K562 (cell line): ENCODE measurements at regions not wholly inside any gene's neighbourhood (a gene's known extent, or its start where the extent isn't known, plus 50 kb on each side); places are given as distances from the start of the nearest gene placed in this dataset.

Experiments
- AFF1 ChIP-seq, 2 experiments: fragments of 450-650 bp; IDR thresholded peaks; 2 replicates each; pipeline ENCODE4 v1.6.1; 2018; ENCODE audit warnings: mild to moderate bottlenecking in 2 of 2, low read depth in 1 of 2; ENCODE audit not compliant: partially characterized antibody in 2 of 2
- AFF4 ChIP-seq: sonication (generic); formaldehyde crosslinking; IDR thresholded peaks from 2 replicates; pipeline ENCODE4 v1.8.0; 2023; ENCODE audit warnings: mild to moderate bottlenecking, missing genetic modification reagents
- ARID1B ChIP-seq: fragments of 450-650 bp; IDR thresholded peaks from 2 replicates; pipeline ENCODE4 v1.6.1; 2016; ENCODE audit warnings: antibody characterized with exemption, mild to moderate bottlenecking, inconsistent platforms
- ATF7 ChIP-seq: fragments of 450-650 bp; IDR thresholded peaks from 2 replicates; pipeline ENCODE4 v1.7.1; 2014; ENCODE audit warnings: mild to moderate bottlenecking, moderate library complexity
- CREM ChIP-seq: IDR thresholded peaks from 2 replicates; pipeline ENCODE4 v1.6.1; 2014; ENCODE audit warnings: antibody characterized with exemption, low read depth
- GTF2F1 ChIP-seq: IDR thresholded peaks from 2 replicates; pipeline ENCODE4 v1.6.1; 2011; ENCODE audit warnings: low read depth, low read length, improper control_type of control experiment
- NFE2L1 ChIP-seq: fragments of 450-650 bp; IDR thresholded peaks from 2 replicates; pipeline ENCODE4 v1.6.1; 2016; ENCODE audit warnings: missing genetic modification characterization, low read depth, mild to moderate bottlenecking, missing compliant biosample characterization, moderate library complexity, borderline replicate concordance
- POLR3G ChIP-seq: IDR thresholded peaks from 2 replicates; pipeline ENCODE4 v1.6.1; 2011; ENCODE audit not compliant: insufficient read length, insufficient replicate concordance; ENCODE audit errors: extremely low read depth
- PTBP1 ChIP-seq: fragments of 200-400 bp; formaldehyde crosslinking; IDR thresholded peaks from 2 replicates; pipeline ENCODE4 v1.6.1; 2017; ENCODE audit warnings: low read depth, low read length
- TCF15 ChIP-seq: fragments of 250-450 bp; sonication (Bioruptor Pico); IDR thresholded peaks from 2 replicates; pipeline ENCODE4 v1.8.0; 2022; ENCODE audit warnings: moderate library complexity, mild to moderate bottlenecking, inconsistent platforms
- TEAD4 ChIP-seq, 2 experiments: sonication (generic) in 1 of 2; formaldehyde crosslinking in 1 of 2; IDR thresholded peaks; 2 replicates each; pipeline versions ENCODE4 v1.6.1 to v1.8.0; 2012 to 2022; ENCODE audit warnings: borderline replicate concordance in 1 of 2, inconsistent platforms in 1 of 2, low read length in 1 of 2, mild to moderate bottlenecking in 1 of 2, missing genetic modification reagents in 1 of 2
- ZBTB12 ChIP-seq: fragments of 250-450 bp; sonication (Bioruptor Pico); IDR thresholded peaks from 2 replicates; pipeline ENCODE4 v1.4.0; 2020
- ZNF146 ChIP-seq: IDR thresholded peaks from one replicate; pipeline ENCODE4 v1.6.1; 2018; ENCODE audit warnings: missing compliant biosample characterization; ENCODE audit not compliant: unreplicated experiment
- ZNF668 ChIP-seq: fragments of 250-450 bp; sonication (Bioruptor Pico); IDR thresholded peaks from 2 replicates; pipeline ENCODE4 v1.8.0; 2022; ENCODE audit warnings: mild to moderate bottlenecking, inconsistent platforms
- ZNF699 ChIP-seq: fragments of 250-450 bp; sonication (Bioruptor Pico); IDR thresholded peaks from 2 replicates; pipeline ENCODE4 v1.8.0; 2021; ENCODE audit warnings: mild to moderate bottlenecking, moderate library complexity; ENCODE audit not compliant: insufficient replicate concordance
- ZNF766 ChIP-seq: fragments of 200-800 bp; sonication (Bioruptor generic); conservative IDR thresholded peaks from 2 replicates; pipeline ENCODE4 v1.6.1; 2016; ENCODE audit warnings: missing genetic modification characterization, missing compliant biosample characterization
- ZSCAN32 ChIP-seq: fragments of 450-650 bp; formaldehyde crosslinking; IDR thresholded peaks from 2 replicates; pipeline ENCODE4 v1.4.0; 2020; ENCODE audit warnings: mild to moderate bottlenecking, moderate library complexity

- TF ChIP-seq AFF4 (CRISPR knock-in tag) (no peak), GTF2F1 (no peak), POLR3G (no peak), ZNF668 (CRISPR knock-in tag) (peak; percentile 77; the same call in 1 of the 2 replicates), ZNF146 (CRISPR knock-in tag) (no peak), ZNF766 (CRISPR knock-in tag) (peak; percentile 54; the same call in 1 of the 2 replicates), ARID1B (no peak), TCF15 (CRISPR knock-in tag) (no peak), PTBP1 (no peak), NFE2L1 (tag) (no peak), TEAD4 (IDR thresholded peaks at IDR 0.05; ENCODE audit: low read length) (no peak), TEAD4 (CRISPR knock-in tag; IDR thresholded peaks at IDR 0.05; ENCODE audit: borderline replicate concordance) (no peak), ATF7 (peak; percentile 78; the same call in 1 of the 2 replicates), ZBTB12 (no peak), AFF1 (IDR thresholded peaks at IDR 0.05; ENCODE audit: low read depth in 1 of 2, partially characterized antibody in 2 of 2) (no peak), ZNF699 (no peak), ZSCAN32 (peak; percentile 95), CREM (no peak)
Measured at GRCh38 chr1:201626629-201627275, 87.8 kb downstream of the NAV1 start (continued).
